HG03039 (cell line): ENCODE measurements at regions not wholly inside any gene's neighbourhood (a gene's known extent, or its start where the extent isn't known, plus 50 kb on each side); places are given as distances from the start of the nearest gene placed in this dataset.

ENCODE experiments used
- ATAC-seq: cut with Tn5 transposase; IDR thresholded peaks from one replicate; pipeline ENCODE4 v1.9.1; 2021; ENCODE audit warnings: mild to moderate bottlenecking, moderate library complexity; ENCODE audit not compliant: unreplicated experiment

DNA sequence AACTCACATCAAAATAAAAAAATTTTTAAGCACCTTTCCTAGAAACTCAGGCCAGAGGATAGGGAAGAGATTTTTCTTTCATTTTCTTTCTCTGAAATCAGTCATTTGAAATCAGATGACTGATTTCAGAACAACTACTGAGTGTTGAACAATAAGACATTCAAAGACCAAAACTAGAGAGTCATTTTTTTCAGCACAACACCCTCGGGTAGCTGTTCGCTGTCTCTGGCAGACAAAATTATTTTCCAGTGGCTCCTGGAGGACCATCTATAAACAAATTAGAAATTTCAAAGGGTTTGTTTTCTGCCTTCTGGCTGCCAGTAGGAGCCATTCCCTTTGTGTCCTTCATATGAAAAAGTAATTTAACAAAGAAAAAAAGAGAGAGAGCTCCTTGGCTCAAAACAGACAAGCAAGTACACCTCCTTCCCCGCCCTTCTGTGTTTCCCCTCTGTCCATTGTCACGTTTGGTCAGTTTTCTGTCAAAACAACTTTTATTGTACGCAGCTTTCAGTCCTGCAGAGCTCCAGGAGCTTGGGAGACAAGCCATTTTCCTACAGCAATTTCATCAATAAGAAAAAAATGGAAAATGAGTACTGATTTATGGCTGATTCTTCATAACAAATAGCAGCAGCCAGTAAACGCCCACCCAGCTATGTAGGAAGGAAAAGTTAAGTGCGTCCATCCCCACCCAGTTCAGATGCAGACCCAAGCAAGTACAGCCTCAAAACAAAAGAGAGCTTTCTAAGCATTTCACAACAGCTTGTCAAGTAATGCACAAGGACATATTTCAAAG lies 405.2 kb downstream of the ZNF608 start:
- peak; percentile 59 for ATAC-seq

DNA sequence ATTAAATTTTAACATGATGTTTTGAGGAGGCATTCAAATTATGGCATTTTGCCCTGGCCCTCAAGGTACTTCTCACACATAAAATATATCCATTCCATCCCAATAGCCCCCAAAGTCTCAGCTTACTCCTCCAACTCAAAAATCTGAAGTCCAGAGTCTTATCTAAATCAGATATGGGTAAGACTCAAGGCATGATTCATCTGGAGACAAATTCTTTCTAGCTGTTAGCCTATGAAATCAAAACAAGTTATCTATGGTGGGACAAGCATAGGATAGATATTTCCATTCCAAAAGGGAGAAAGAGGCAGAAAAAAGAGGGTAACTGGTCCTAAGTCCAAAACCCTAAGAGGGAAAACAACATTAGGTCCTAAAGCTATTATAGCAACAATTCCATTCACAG lies 408.4 kb downstream of the ZNF608 start:
- ATAC-seq = no peak

DNA sequence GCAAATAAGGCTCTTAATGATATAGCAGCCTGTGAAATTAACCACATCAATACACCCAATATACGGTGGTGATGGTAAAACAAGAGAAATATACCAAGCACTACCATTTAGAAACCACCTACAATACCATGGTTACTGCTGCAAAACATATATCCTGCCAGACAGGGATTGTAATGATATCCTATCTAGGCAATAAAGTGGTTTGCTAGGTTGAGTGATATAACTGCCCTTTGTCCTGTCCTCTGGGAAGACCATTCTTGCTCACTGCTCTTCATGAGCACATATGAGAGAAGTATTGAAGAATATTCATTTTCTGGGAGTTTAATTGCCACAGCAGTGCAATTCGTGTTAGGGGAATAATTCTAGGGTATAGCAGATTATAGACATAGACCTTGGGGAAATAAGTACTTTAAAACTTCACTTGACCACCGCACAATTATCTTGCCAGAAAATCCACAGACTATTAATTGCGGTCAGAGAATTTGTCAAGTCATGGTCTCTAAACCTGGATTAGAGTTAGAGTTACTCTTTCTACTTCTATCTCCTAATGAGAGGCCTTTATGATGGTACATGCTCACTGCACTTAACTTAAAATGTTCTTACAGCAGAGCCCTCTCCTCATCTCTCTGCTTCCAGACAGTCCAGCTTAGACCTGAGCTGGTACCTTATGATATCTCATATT lies 413.0 kb downstream of the ZNF608 start:
- ATAC-seq = no peak

DNA sequence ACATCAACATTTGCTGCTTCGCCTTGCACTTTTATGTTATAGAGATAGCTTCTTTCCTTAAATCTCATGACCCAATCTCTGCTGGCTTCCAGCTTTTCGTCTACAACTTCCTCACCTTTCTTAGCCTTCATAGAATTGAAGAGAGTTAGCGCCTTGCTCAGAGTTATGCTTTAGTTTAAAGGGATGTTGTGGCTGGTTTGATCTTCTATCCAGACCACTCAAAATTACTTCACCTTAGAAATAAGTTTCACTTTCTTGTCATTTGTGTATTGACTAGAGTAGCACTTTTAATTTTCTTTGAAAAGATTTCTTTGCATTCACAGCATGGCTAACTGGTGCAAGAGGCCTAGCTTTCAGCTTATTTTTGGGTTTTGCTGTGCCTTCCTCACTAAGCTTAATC lies 414.2 kb downstream of the ZNF608 start:
- no peak for ATAC-seq

- ATAC-seq = no peak
Measured at GRCh38 chr5:124330595-124331220, 415.7 kb downstream of the ZNF608 start.

DNA sequence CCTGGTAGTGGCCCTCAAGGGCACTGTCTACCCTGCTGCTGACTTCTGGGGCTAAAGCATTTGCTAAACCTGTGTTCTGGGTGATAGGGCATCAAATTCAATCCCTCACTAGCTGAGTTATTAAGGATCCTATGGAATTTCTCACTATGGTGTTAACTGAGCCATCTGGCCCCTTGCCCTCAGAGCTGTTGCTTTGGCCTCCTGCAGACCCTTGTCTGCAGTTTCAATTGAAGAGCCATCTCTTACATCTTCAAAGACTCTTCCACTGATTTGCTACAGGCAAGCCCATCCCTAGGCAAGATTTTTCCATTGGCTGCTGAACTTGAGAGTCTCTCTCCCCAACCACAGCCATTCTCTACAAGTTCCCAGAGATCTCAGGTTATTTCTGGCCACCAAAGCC lies 418.2 kb downstream of the ZNF608 start:
- no peak for ATAC-seq

GRCh38 chr5:124318661-124319060 lies 427.8 kb downstream of the ZNF608 start:
- no peak for ATAC-seq

DNA sequence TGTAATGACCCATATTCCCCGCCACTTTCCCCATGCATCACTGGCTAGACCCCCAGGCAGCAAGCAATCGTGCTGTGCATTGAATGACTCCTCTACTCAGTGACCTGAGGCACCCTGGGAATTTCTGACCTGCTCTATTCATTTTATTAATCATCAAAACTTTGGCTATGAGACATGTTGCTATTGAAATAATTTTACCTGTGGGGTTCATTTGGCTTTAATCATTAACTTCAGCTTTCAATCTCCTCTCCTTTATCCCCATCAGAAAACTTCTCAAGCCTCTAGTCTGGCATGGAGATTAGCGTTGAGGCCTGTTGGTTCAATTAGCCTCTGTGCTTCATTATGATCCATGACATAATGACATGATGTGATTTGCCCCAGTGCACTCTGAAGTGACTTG lies 429.0 kb downstream of the ZNF608 start:
- no peak for ATAC-seq

DNA sequence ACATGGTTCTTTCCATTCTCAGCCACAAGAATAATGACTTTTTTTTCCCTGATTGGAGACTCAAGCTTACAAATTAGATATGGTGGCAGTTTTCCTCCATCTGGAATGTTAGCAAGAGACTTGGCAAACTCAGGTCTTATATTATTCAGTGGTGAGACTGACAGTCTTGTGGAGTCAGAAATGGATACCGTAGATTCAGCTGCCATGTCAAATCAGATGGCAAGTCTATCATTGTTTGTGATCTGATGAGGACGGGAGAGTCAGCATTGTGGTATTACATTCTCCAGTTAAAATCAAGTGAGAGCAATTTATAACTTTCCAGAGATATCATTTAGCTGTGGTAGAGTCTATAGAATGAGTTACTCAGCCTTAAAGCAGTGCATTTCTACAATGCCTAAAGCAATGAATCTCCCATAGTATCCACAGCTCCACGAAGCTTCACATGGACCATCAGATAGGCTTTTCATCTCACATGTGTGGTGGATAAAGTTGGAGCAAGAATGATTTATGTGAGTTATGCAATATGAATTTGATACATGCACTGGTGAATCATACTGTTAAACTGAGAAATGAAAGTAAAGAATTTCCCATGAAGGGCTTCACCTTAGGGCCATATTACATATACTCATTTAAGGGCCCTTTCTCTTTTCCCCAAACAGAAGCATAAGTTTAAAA lies 430.6 kb downstream of the ZNF608 start:
- ATAC-seq = no peak

DNA sequence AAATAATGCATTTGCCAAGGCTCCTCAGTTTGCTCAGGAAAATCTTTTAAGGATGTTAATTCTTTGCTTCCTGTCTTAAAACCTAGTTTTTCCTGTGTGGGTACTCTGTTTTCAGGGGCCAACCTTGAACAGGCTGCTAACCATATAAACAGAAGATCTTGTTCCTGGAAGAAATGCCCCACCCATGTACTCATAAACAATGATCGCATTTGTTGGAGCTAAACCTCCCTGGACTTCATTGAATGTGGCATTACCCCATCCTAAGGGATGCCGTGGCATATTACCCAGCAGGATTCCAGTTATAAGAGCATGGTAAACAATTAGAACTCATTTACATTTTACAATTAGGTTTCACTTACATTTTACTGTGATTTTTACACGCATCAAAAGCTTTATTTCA lies 436.0 kb downstream of the ZNF608 start:
- ATAC-seq = no peak

- ATAC-seq = no peak
Measured at GRCh38 chr5:124309241-124309980, 437.0 kb downstream of the ZNF608 start.

- no peak for ATAC-seq
Measured at GRCh38 chr5:124303366-124303765, 443.1 kb downstream of the ZNF608 start.

GRCh38 chr5:124302533-124302932 lies 443.9 kb downstream of the ZNF608 start:
- ATAC-seq = no peak

DNA sequence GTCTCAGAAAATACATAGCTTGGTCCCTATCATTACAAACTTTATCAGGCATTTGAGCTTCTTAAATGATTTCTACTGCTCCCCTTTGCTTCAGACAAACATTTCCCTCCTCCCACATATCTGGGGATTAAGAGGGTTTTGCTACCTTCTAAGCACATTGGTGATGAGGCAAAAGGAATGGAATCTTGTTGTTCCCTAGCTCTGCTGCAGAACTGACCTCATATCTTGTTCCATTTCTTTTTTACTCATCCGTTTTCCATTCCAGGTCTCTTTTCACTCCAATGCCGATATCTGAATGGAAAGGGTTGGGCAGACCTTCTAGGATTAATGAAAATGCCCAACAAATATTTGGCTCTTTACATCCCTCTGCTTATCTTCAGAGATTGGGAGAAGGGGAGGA lies 444.6 kb downstream of the ZNF608 start:
- no peak for ATAC-seq

- no peak for ATAC-seq
Measured at GRCh38 chr5:124300815-124301621, 445.4 kb downstream of the ZNF608 start.

DNA sequence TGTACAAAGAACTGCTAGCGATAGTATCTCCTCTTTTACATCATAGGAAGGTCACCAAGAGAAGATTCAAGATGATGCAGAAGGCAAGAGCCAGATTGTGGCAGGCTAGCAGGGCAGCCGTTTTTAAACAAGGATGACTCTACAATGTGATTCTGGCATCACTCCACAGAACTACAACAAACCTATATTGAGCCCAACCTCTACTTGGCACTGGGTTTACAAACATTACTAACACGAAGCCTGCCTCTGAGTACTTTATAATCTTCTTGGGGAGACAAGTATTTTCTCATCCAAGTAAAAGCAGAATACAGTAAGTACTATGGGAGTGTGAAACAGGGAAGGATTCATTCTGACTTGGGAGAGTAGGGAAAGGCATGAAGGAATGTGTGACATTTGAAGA lies 448.6 kb downstream of the ZNF608 start:
- no peak for ATAC-seq

DNA sequence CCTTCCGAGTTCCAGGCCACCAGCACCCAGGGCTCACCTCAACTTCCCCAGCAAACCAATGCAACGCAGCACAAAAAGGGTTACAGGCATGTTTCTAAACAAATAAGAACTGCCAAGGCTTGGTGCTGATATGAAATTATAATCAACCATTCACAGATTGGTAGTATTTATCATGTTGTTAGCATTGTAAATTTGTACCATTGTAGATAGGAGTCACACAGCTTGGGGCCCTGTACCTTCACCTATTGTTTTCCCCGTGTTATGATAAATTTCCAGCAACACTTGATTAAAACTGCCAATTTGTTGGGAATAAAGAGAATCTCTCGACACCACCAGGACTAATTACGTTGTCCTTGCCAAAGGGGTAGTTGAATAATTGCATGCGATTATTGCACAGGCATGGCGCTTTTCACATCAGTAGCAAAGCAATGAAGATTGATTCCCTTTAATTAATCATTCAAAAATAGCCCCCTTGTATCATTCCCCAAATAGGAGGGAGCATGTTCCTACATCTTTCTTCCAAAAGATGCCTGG lies 454.1 kb downstream of the ZNF608 start:
- ATAC-seq = no peak

DNA sequence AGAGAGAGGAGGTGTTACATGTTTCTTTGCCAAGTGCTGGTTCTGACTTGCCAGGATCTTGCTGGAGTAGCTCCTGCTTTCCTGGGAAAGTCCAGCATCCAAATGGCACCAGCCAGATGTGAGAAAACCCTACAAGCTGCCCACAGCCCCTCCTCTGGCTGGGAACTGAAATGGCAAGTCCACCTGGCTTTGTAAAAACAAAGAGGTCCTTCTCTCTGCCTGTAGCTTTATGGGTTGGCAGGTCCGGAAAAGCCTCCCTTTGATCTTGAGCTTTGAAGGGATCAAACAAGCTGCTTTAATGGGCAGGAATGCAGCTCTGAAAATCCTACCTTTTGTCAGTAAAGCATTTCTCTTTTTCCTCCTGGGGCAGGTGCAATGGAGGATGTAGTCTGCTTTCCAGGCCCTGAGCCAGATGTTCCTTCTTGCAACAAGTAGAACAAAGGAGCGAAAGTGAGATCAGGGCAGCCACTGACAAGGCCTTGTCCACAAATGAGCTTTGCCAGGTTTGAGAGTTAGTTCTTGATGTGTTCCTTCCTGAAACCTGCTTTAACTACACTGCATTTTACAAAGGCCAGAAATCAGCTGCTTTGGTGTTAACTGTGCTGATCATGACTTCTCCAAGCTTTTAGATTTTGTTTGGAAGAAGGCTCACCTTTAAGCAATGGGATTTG lies 456.7 kb downstream of the ZNF608 start:
- no peak for ATAC-seq

- no peak for ATAC-seq
Measured at GRCh38 chr5:124289130-124289529, 457.3 kb downstream of the ZNF608 start.
